ENCODE measurements at regions not wholly inside any gene's neighbourhood (a gene's known extent, or its start where the extent isn't known, plus 50 kb on each side); places are given as distances from the start of the nearest gene placed in this dataset.

- DNase-seq (ENCODE audit: low read depth) = no peak
These were observed 53.0 kb upstream of the CLDN14 start for GRCh38 chr21:36532769-36533467.

GRCh38 chr21:36533468-36533848, 53.5 kb upstream of the CLDN14 start:
- DNase-seq (ENCODE audit: low read depth) = no peak

GRCh38 chr21:36534656-36535055, 54.7 kb upstream of the CLDN14 start:
- DNase-seq (ENCODE audit: low read depth) = no peak

- no peak for DNase-seq (ENCODE audit: low read depth)
These were observed 55.8 kb upstream of the CLDN14 start for GRCh38 chr21:36535618-36536241.

GRCh38 chr21:36538761-36539160, 58.8 kb upstream of the CLDN14 start:
- no peak for DNase-seq (ENCODE audit: low read depth)

- no peak for DNase-seq (ENCODE audit: low read depth)
These were observed 59.7 kb upstream of the CLDN14 start for GRCh38 chr21:36539434-36540150.

GRCh38 chr21:36540700-36541099, 60.8 kb upstream of the CLDN14 start:
- DNase-seq (ENCODE audit: low read depth) = no peak

GRCh38 chr21:36541721-36542139, 61.8 kb upstream of the CLDN14 start:
- DNase-seq (ENCODE audit: low read depth) = no peak

- no peak for DNase-seq (ENCODE audit: low read depth)
These were observed 62.6 kb upstream of the CLDN14 start for GRCh38 chr21:36542312-36543101.

GRCh38 chr21:36543924-36544323, 64.0 kb upstream of the CLDN14 start:
- no peak for DNase-seq (ENCODE audit: low read depth)

- DNase-seq (ENCODE audit: low read depth) = no peak
These were observed 64.6 kb upstream of the CLDN14 start for GRCh38 chr21:36544545-36544944.

- DNase-seq (ENCODE audit: low read depth) = no peak
These were observed 66.0 kb upstream of the CLDN14 start for GRCh38 chr21:36545776-36546511.

- DNase-seq (ENCODE audit: low read depth) = no peak
These were observed 67.5 kb upstream of the CLDN14 start for GRCh38 chr21:36547464-36547863.

- DNase-seq (ENCODE audit: low read depth) = no peak
These were observed 68.9 kb upstream of the CLDN14 start for GRCh38 chr21:36548866-36549265.

- no peak for DNase-seq (ENCODE audit: low read depth)
These were observed 69.5 kb upstream of the CLDN14 start for GRCh38 chr21:36549470-36549869.

GRCh38 chr21:36550761-36551160, 70.8 kb upstream of the CLDN14 start:
- DNase-seq (ENCODE audit: low read depth) = no peak

GRCh38 chr21:36551321-36551720, 71.4 kb upstream of the CLDN14 start:
- DNase-seq (ENCODE audit: low read depth) = no peak

- no peak for DNase-seq (ENCODE audit: low read depth)
These were observed 72.0 kb upstream of the CLDN14 start for GRCh38 chr21:36551731-36552433.

GRCh38 chr21:36552434-36552785, 72.5 kb upstream of the CLDN14 start:
- DNase-seq (ENCODE audit: low read depth) = no peak

GRCh38 chr21:36553406-36553805, 73.5 kb upstream of the CLDN14 start:
- DNase-seq (ENCODE audit: low read depth) = no peak

Data from activated T-cell treated with anti-CD3 and anti-CD28 coated beads for 1 hour (primary cell).